GM06990 (cell line): ENCODE measurements at regions not wholly inside any gene's neighbourhood (a gene's known extent, or its start where the extent isn't known, plus 50 kb on each side); places are given as distances from the start of the nearest gene placed in this dataset.

ENCODE experiments used
- DNase-seq: peaks from one replicate; pipeline ENCODE4 v3.0.0-alpha.2; 2011; ENCODE audit not compliant: insufficient read length; ENCODE audit errors: extremely low read depth
- H3K27me3 ChIP-seq: replicated peaks from 2 replicates; pipeline ENCODE4 v1.6.0; 2011; ENCODE audit warnings: low read length; ENCODE audit not compliant: control insufficient read depth, insufficient read depth
- H3K36me3 ChIP-seq: 2 replicates; pipeline ENCODE4 v1.5.1; 2011; ENCODE audit warnings: low read length; ENCODE audit not compliant: control insufficient read depth, insufficient read depth
- H3K4me3 ChIP-seq: replicated peaks from 2 replicates; pipeline ENCODE4 v1.5.1; 2011; ENCODE audit warnings: low read depth, mild to moderate bottlenecking, control low read depth, low read length
- CTCF ChIP-seq: IDR thresholded peaks from 2 replicates; pipeline ENCODE4 v1.5.1; 2011; ENCODE audit warnings: low read length, control low read depth, mild to moderate bottlenecking, inconsistent platforms; ENCODE audit not compliant: insufficient read depth, poor library complexity, severe bottlenecking

GRCh38 chr6:15080895-15081294 lies 165.0 kb upstream of the JARID2 start:
- TF ChIP-seq CTCF: no peak
- DNase-seq: no peak
- Histone ChIP-seq H3K4me3 (no peak overlapping the region), H3K27me3 (no peaks in the 10 kb centered on the region), H3K36me3 (no peaks in the 10 kb centered on the region)

- H3K27me3 ChIP-seq: no peaks in the 10 kb centered on the region
- no peaks in the 10 kb centered on the region for H3K36me3 ChIP-seq
- DNase-seq: no peak
- no peak for TF ChIP-seq CTCF
- H3K4me3 ChIP-seq: no peak overlapping the region
These were observed 164.4 kb upstream of the JARID2 start for GRCh38 chr6:15081447-15081846.

GRCh38 chr6:15082708-15083107 lies 163.2 kb upstream of the JARID2 start:
- Histone ChIP-seq H3K27me3 (no peaks in the 10 kb centered on the region), H3K36me3 (no peaks in the 10 kb centered on the region), H3K4me3 (no peak overlapping the region)
- no peak for TF ChIP-seq CTCF
- no peak for DNase-seq

GRCh38 chr6:15086348-15087158 lies 159.3 kb upstream of the JARID2 start:
- DNase-seq: no peak
- H3K27me3 ChIP-seq: no peaks in the 10 kb centered on the region
- no peak overlapping the region for H3K4me3 ChIP-seq
- no peaks in the 10 kb centered on the region for H3K36me3 ChIP-seq
- TF ChIP-seq CTCF: no peak

GRCh38 chr6:15087186-15087589 lies 158.7 kb upstream of the JARID2 start:
- Histone ChIP-seq H3K36me3 (no peaks in the 10 kb centered on the region), H3K4me3 (no peak overlapping the region), H3K27me3 (no peaks in the 10 kb centered on the region)
- no peak for DNase-seq
- TF ChIP-seq CTCF: no peak
